ENCODE measurements at regions not wholly inside any gene's neighbourhood (a gene's known extent, or its start where the extent isn't known, plus 50 kb on each side); places are given as distances from the start of the nearest gene placed in this dataset.

- Mint-ChIP-seq H3K4me1 (peaks cover 42% of the 10 kb centered on the region), H3K27ac (no peak overlapping the region), H3K36me3 (peaks cover 3% of the 10 kb centered on the region), H3K9me3 (peaks cover 21% of the 10 kb centered on the region), H3K4me3 (no peak overlapping the region), H3K27me3 (ENCODE audit: low read depth) (no peaks in the 10 kb centered on the region)
- ATAC-seq (no peak), DNase-seq (ENCODE audit: low spot score) (no peak)
- ChIA-PET CTCF (no interaction called here), POLR2A (no interaction called here)
- no peak for TF ChIP-seq ZNF219 (CRISPR knock-in tag; IDR thresholded peaks at IDR 0.05; ENCODE audit: borderline replicate concordance)
- TF ChIP-seq SP1 (CRISPR knock-in tag; conservative IDR thresholded peaks at IDR 0.05), result no peak
- TF ChIP-seq, protein P1, sequence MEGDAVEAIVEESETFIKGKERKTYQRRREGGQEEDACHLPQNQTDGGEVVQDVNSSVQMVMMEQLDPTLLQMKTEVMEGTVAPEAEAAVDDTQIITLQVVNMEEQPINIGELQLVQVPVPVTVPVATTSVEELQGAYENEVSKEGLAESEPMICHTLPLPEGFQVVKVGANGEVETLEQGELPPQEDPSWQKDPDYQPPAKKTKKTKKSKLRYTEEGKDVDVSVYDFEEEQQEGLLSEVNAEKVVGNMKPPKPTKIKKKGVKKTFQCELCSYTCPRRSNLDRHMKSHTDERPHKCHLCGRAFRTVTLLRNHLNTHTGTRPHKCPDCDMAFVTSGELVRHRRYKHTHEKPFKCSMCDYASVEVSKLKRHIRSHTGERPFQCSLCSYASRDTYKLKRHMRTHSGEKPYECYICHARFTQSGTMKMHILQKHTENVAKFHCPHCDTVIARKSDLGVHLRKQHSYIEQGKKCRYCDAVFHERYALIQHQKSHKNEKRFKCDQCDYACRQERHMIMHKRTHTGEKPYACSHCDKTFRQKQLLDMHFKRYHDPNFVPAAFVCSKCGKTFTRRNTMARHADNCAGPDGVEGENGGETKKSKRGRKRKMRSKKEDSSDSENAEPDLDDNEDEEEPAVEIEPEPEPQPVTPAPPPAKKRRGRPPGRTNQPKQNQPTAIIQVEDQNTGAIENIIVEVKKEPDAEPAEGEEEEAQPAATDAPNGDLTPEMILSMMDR (IDR thresholded peaks at IDR 0.05), result no peak
- TF ChIP-seq SMAD4 (CRISPR knock-in tag; IDR thresholded peaks at IDR 0.05), result no peak
- no peak for TF ChIP-seq TCF7 (CRISPR knock-in tag; IDR thresholded peaks at IDR 0.05; ENCODE audit: low read depth)
- TF ChIP-seq KAT7 (CRISPR knock-in tag; IDR thresholded peaks at IDR 0.05; ENCODE audit: borderline replicate concordance), result no peak
- no peak for TF ChIP-seq MYBL2 (CRISPR knock-in tag; IDR thresholded peaks at IDR 0.05)
- no peak for TF ChIP-seq SMAD3 (CRISPR knock-in tag; IDR thresholded peaks at IDR 0.05; ENCODE audit: borderline replicate concordance)
- no peak for TF ChIP-seq ERG (CRISPR knock-in tag; IDR thresholded peaks at IDR 0.05)
- TF ChIP-seq, protein P2, sequence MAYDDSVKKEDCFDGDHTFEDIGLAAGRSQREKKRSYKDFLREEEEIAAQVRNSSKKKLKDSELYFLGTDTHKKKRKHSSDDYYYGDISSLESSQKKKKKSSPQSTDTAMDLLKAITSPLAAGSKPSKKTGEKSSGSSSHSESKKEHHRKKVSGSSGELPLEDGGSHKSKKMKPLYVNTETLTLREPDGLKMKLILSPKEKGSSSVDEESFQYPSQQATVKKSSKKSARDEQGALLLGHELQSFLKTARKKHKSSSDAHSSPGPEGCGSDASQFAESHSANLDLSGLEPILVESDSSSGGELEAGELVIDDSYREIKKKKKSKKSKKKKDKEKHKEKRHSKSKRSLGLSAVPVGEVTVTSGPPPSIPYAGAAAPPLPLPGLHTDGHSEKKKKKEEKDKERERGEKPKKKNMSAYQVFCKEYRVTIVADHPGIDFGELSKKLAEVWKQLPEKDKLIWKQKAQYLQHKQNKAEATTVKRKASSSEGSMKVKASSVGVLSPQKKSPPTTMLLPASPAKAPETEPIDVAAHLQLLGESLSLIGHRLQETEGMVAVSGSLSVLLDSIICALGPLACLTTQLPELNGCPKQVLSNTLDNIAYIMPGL (CRISPR knock-in tag; IDR thresholded peaks at IDR 0.05), result no peak
- no peak for TF ChIP-seq ARID4B (CRISPR knock-in tag; IDR thresholded peaks at IDR 0.05; ENCODE audit: borderline replicate concordance)
- TF ChIP-seq ESRRA (CRISPR knock-in tag; IDR thresholded peaks at IDR 0.05; ENCODE audit: borderline replicate concordance), result no peak
- TF ChIP-seq, protein P3, sequence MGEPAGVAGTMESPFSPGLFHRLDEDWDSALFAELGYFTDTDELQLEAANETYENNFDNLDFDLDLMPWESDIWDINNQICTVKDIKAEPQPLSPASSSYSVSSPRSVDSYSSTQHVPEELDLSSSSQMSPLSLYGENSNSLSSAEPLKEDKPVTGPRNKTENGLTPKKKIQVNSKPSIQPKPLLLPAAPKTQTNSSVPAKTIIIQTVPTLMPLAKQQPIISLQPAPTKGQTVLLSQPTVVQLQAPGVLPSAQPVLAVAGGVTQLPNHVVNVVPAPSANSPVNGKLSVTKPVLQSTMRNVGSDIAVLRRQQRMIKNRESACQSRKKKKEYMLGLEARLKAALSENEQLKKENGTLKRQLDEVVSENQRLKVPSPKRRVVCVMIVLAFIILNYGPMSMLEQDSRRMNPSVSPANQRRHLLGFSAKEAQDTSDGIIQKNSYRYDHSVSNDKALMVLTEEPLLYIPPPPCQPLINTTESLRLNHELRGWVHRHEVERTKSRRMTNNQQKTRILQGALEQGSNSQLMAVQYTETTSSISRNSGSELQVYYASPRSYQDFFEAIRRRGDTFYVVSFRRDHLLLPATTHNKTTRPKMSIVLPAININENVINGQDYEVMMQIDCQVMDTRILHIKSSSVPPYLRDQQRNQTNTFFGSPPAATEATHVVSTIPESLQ (CRISPR knock-in tag; IDR thresholded peaks at IDR 0.05), result no peak
- no peak for TF ChIP-seq E2F1 (CRISPR knock-in tag; IDR thresholded peaks at IDR 0.05)
- no peak for TF ChIP-seq CREB1 (CRISPR knock-in tag; IDR thresholded peaks at IDR 0.05)
- TF ChIP-seq ZNF416 (CRISPR knock-in tag; IDR thresholded peaks at IDR 0.05), result no peak
- TF ChIP-seq RORB (CRISPR knock-in tag; IDR thresholded peaks at IDR 0.05), result no peak
- no peak for TF ChIP-seq ZNF423 (CRISPR knock-in tag; IDR thresholded peaks at IDR 0.05)
- no peak for TF ChIP-seq TP53 (CRISPR knock-in tag; IDR thresholded peaks at IDR 0.05)
These were observed 125.2 kb downstream of the TYW3 start for GRCh38 chr1:74858136-74858535.

All from WTC11 (cell line).